Activated CD8-positive, alpha-beta memory T cell treated with anti-CD3 and anti-CD28 coated beads for 24 hours (primary cell): ENCODE measurements at regions not wholly inside any gene's neighbourhood (a gene's known extent, or its start where the extent isn't known, plus 50 kb on each side); places are given as distances from the start of the nearest gene placed in this dataset.

Experiments used
- DNase-seq: peaks from one replicate; pipeline ENCODE4 v3.0.0-alpha.2; 2020

DNA sequence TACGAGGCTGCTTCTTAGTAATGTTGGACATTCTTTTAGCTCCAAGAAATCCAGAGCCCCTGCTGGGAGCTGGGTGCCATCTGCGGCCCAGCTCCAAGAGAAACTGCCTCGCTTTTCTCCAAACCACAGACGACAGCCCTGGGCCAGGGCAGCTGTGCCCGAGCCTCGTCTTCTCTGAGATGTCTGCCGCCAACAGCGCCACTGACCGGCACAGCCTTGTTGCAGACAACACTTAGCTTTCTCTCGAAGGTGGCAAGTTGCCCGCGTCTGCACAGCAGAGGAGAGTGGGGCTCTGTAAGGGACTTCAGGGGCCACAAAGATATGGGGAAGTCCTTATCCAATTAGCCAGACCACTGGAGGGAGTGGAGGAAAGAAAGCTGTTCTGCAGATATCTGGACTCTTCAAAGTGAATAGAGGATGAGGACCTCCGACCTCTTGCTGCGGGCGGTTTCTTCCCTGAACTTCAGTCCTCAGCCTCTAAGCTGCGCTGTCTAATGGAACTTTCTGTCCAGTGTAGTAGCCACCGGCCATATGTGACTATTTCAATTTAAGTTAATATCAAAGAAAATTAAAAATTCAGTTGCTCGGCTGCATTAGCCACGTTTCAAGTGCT, 63.9 kb upstream of the DISP3 start:
- no peak for DNase-seq

DNA sequence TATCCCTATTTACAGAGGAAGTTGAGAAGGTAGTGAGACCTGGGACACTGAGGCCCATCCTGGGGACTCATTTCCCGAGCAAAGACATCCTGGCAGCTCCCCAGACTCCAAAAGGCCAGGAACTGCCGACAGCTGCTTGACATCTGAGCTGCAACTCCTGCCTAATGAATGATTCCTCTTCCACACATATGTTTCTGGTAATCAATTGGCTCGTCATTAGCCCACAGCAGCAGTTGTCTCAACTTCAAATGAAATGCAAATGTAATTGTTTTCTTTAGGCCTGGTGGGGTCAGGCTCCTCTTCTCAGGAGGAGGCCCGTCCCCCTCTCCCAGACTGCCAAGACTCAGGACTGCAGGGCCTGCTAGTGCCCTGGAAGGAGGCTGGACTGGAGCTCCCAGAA, 61.8 kb upstream of the DISP3 start:
- DNase-seq: no peak

- DNase-seq: no peak
Observed at GRCh38 chr1:11418056-11418455, 60.9 kb upstream of the DISP3 start.

DNA sequence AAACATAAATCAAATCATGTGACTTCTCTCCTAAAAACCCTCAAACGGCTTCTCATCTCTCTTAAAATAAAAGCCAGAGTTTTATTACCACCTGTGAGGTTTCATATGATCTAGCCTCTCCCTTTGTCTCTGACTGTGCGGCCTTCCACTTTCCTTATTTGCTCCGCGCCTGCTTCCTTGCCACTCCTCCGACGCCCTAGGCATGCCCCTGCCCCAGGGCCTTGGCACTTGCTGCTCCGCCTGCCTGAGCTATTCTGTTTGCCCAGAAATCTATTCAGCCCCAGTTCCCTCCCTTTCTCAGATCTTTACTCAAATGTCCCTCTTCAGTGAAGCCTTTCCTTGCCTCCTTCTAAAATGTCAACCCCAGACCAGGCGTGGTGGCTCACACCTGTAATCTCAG, 57.5 kb upstream of the DISP3 start:
- no peak for DNase-seq

GRCh38 chr1:11422686-11423085, 56.3 kb upstream of the DISP3 start:
- DNase-seq: no peak

DNA sequence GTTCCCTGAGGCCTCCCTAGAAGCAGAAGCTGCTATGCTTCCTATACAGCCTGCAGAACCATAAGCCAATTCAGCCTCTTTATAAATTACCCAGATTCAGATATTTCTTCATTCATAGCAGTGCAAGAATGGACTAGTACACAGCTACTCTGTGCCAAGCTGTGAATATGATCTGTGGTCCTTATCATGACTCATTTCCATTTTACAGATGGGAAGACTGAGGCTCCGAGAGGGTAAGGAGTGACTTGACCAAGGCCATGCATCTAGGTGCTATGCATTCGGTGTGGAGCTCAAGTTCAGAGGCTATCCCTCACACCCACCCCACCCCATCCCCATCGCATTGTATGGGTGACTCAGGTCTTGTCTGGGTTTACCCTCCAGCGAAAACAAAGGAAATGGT, 52.3 kb upstream of the DISP3 start:
- no peak for DNase-seq

DNA sequence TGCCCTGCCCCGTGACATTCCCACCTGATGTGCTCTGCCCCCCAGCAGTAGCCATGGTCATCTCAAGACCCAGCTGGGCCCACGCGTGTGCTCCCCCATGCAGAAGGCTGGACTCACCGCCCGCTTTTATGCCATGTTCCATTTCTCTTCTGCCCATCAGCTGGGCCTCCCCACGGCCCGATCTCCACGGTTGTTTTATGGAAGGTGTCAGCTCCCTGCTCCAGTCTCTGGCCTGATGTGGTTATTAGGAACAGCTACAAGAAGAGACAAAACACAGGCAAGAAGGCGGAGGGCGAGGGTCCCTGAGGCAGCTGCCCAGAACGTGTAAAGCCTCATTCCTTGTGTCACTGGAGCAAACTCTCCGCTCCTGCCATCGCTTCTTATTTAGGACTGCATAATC, 50.2 kb upstream of the DISP3 start:
- no peak for DNase-seq
